ENCODE measurements at regions not wholly inside any gene's neighbourhood (a gene's known extent, or its start where the extent isn't known, plus 50 kb on each side); places are given as distances from the start of the nearest gene placed in this dataset.

DNA sequence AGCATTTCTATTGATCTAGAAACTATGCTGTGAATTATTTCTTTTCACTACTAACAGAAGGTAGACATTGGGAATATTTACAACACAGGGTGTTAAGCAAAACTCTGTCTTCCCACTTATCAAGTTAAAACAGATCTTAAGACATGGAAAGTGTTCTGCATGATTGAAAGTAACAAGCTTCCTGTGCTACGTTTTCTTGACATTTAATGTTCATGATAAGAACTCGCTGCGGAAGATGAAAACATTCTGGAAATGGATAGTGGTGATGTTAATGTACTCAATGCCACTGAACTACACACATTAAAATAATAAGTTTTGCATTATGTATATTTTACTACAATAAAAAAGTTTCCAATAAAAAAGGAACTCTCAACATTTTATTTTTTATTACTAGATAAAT lies 74.4 kb upstream of the SCN7A start:
- TF ChIP-seq, protein P1, sequence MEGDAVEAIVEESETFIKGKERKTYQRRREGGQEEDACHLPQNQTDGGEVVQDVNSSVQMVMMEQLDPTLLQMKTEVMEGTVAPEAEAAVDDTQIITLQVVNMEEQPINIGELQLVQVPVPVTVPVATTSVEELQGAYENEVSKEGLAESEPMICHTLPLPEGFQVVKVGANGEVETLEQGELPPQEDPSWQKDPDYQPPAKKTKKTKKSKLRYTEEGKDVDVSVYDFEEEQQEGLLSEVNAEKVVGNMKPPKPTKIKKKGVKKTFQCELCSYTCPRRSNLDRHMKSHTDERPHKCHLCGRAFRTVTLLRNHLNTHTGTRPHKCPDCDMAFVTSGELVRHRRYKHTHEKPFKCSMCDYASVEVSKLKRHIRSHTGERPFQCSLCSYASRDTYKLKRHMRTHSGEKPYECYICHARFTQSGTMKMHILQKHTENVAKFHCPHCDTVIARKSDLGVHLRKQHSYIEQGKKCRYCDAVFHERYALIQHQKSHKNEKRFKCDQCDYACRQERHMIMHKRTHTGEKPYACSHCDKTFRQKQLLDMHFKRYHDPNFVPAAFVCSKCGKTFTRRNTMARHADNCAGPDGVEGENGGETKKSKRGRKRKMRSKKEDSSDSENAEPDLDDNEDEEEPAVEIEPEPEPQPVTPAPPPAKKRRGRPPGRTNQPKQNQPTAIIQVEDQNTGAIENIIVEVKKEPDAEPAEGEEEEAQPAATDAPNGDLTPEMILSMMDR (IDR thresholded peaks at IDR 0.05) = no peak
- TF ChIP-seq ZFX (IDR thresholded peaks at IDR 0.05; ENCODE audit: borderline replicate concordance) = no peak
